ENCODE measurements at regions not wholly inside any gene's neighbourhood (a gene's known extent, or its start where the extent isn't known, plus 50 kb on each side); places are given as distances from the start of the nearest gene placed in this dataset.

DNA sequence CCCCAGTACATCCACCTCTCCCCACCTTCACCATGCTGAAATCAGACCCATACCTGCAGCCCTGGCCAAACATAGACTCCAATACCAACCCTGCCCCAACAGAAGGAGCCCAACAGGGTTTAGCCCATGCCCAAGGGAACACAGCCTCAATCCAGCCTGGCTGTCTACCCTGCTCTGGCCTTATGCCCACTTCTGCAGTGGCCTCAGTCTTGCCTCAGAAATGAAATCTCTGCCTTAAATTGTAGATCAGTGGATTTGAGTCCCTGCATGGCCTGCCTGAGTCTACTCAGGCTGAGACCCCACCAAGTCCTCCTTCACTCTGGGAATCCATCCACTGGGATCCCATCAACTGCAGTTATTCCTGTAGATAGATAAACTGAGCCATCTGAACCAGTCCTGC is 97.6 kb upstream of the GJB5 start:
- no peak for DNase-seq (ENCODE audit: low read depth in 1 of 2, low spot score in 1 of 2)
- no peaks in the 10 kb centered on the region for H3K27me3 ChIP-seq (ENCODE audit: insufficient read depth, poor library complexity, severe bottlenecking)

DNA sequence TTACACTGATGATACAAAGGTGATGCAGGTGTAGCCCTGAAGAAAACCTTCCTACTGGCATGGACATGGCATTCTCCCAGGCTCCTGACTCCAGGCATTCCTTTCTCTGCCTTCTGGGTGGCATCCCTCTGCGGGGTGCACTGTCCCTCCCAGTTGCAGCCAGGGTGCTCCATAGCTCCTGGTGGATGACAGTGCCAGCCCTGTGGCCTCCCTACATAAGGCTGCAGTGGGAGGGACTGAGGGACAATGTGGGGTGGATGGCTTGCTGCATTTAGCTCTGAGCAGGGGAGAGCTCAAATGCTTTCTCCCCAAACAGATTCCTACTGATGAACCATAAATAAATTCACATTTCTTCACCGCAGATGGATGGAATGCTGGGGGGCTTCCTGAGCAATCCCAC is 97.0 kb upstream of the GJB5 start:
- H3K27ac ChIP-seq (replicated peaks), result no peak overlapping the region
- no peak overlapping the region for H3K4me3 ChIP-seq (replicated peaks; ENCODE audit: insufficient read depth, low read length)
- TF ChIP-seq, protein P1, sequence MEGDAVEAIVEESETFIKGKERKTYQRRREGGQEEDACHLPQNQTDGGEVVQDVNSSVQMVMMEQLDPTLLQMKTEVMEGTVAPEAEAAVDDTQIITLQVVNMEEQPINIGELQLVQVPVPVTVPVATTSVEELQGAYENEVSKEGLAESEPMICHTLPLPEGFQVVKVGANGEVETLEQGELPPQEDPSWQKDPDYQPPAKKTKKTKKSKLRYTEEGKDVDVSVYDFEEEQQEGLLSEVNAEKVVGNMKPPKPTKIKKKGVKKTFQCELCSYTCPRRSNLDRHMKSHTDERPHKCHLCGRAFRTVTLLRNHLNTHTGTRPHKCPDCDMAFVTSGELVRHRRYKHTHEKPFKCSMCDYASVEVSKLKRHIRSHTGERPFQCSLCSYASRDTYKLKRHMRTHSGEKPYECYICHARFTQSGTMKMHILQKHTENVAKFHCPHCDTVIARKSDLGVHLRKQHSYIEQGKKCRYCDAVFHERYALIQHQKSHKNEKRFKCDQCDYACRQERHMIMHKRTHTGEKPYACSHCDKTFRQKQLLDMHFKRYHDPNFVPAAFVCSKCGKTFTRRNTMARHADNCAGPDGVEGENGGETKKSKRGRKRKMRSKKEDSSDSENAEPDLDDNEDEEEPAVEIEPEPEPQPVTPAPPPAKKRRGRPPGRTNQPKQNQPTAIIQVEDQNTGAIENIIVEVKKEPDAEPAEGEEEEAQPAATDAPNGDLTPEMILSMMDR (IDR thresholded peaks at IDR 0.05; ENCODE audit: insufficient read depth, low read length), result no peak
- TF ChIP-seq, protein P2, sequence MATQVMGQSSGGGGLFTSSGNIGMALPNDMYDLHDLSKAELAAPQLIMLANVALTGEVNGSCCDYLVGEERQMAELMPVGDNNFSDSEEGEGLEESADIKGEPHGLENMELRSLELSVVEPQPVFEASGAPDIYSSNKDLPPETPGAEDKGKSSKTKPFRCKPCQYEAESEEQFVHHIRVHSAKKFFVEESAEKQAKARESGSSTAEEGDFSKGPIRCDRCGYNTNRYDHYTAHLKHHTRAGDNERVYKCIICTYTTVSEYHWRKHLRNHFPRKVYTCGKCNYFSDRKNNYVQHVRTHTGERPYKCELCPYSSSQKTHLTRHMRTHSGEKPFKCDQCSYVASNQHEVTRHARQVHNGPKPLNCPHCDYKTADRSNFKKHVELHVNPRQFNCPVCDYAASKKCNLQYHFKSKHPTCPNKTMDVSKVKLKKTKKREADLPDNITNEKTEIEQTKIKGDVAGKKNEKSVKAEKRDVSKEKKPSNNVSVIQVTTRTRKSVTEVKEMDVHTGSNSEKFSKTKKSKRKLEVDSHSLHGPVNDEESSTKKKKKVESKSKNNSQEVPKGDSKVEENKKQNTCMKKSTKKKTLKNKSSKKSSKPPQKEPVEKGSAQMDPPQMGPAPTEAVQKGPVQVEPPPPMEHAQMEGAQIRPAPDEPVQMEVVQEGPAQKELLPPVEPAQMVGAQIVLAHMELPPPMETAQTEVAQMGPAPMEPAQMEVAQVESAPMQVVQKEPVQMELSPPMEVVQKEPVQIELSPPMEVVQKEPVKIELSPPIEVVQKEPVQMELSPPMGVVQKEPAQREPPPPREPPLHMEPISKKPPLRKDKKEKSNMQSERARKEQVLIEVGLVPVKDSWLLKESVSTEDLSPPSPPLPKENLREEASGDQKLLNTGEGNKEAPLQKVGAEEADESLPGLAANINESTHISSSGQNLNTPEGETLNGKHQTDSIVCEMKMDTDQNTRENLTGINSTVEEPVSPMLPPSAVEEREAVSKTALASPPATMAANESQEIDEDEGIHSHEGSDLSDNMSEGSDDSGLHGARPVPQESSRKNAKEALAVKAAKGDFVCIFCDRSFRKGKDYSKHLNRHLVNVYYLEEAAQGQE (IDR thresholded peaks at IDR 0.05; ENCODE audit: insufficient replicate concordance, low read depth), result no peak
- no peak for TF ChIP-seq GABPA (IDR thresholded peaks at IDR 0.05; ENCODE audit: low read depth)
- no peak for TF ChIP-seq SPI1 (IDR thresholded peaks at IDR 0.05; ENCODE audit: borderline replicate concordance, low read depth)
- TF ChIP-seq POLR2AphosphoS5 (IDR thresholded peaks at IDR 0.05; ENCODE audit: low read depth), result no peak
- no peaks in the 10 kb centered on the region for H3K27me3 ChIP-seq (ENCODE audit: insufficient read depth, poor library complexity, severe bottlenecking)
- DNase-seq (ENCODE audit: low read depth in 1 of 2, low spot score in 1 of 2), result no peak

More for the DNA sequence above, 97.6 kb upstream of the GJB5 start:
- TF ChIP-seq, protein P2 (IDR thresholded peaks at IDR 0.05; ENCODE audit: insufficient replicate concordance, low read depth), result no peak
- TF ChIP-seq, protein P1 (IDR thresholded peaks at IDR 0.05; ENCODE audit: insufficient read depth, low read length), result no peak
- TF ChIP-seq GABPA (IDR thresholded peaks at IDR 0.05; ENCODE audit: low read depth) (no peak), POLR2AphosphoS5 (IDR thresholded peaks at IDR 0.05; ENCODE audit: low read depth) (no peak), SPI1 (IDR thresholded peaks at IDR 0.05; ENCODE audit: borderline replicate concordance, low read depth) (no peak)
- Histone ChIP-seq H3K4me3 (replicated peaks; ENCODE audit: insufficient read depth, low read length) (no peak overlapping the region), H3K27ac (replicated peaks) (no peak overlapping the region)

DNA sequence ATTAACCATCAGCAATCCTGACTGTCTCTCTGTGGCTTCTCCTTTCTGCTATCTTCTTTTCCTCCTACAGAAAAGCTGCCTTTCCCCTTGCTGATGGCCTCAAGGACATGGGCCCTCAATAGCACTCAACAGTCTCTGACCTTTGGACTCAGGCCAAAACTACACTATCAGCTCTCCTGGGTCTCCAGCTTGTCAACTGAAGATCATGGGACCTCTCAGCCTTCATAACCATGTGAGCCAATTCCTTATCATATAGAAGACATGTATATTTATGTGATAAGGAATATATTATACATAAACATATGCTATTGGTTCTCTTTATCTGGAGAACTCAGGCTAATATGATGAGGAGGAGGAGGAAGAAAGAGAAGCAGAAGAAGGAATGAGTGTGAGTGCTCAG is 91.8 kb upstream of the GJB5 start:
- TF ChIP-seq, protein P2 (IDR thresholded peaks at IDR 0.05; ENCODE audit: insufficient replicate concordance, low read depth), result no peak
- Histone ChIP-seq H3K27ac (replicated peaks) (no peak overlapping the region), H3K27me3 (ENCODE audit: insufficient read depth, poor library complexity, severe bottlenecking) (no peaks in the 10 kb centered on the region), H3K4me3 (replicated peaks; ENCODE audit: insufficient read depth, low read length) (no peak overlapping the region)
- DNase-seq (ENCODE audit: low read depth in 1 of 2, low spot score in 1 of 2), result no peak

DNA sequence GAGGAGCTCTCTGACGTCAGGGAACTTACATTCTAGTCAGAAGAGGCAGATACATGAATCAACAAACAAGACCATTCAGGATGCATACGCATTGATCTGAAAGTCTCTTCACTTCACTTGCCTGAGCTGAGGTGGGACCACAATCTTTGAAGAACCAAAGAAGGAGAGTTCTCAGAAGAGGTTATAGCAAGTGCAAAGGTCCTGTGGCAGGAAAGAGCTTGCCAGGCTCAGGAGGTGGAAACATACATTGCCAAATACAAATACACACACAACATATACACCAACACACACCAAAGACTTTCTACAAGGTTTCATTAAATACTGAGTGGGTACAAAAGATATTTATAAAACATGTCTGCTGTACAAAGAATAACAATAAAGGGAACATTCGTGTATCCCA is 86.8 kb upstream of the GJB5 start:
- no peak for DNase-seq (ENCODE audit: low read depth in 1 of 2, low spot score in 1 of 2)
- H3K4me3 ChIP-seq (replicated peaks; ENCODE audit: insufficient read depth, low read length), result no peak overlapping the region
- TF ChIP-seq, protein P2 (IDR thresholded peaks at IDR 0.05; ENCODE audit: insufficient replicate concordance, low read depth), result no peak
- no peak for TF ChIP-seq SPI1 (IDR thresholded peaks at IDR 0.05; ENCODE audit: borderline replicate concordance, low read depth)
- TF ChIP-seq GABPA (IDR thresholded peaks at IDR 0.05; ENCODE audit: low read depth), result no peak
- TF ChIP-seq POLR2AphosphoS5 (IDR thresholded peaks at IDR 0.05; ENCODE audit: low read depth), result no peak
- TF ChIP-seq, protein P1 (IDR thresholded peaks at IDR 0.05; ENCODE audit: insufficient read depth, low read length), result no peak

More for the DNA sequence above, 86.8 kb upstream of the GJB5 start:
- no peaks in the 10 kb centered on the region for H3K27me3 ChIP-seq (ENCODE audit: insufficient read depth, poor library complexity, severe bottlenecking)
- H3K27ac ChIP-seq (replicated peaks), result no peak overlapping the region

All from HL-60 (cell line).